Fibroblast of lung (primary cell): ENCODE measurements at regions not wholly inside any gene's neighbourhood (a gene's known extent, or its start where the extent isn't known, plus 50 kb on each side); places are given as distances from the start of the nearest gene placed in this dataset.

Experiments used
- DNase-seq, 2 donors: peaks; one replicate each; pipeline versions ENCODE4 v3.0.0 to v3.0.0-alpha.2; 2010; ENCODE audit warnings: low read depth in 2 of 2
- H2AFZ ChIP-seq: 2 replicates; pipeline ENCODE4 v1.5.1; 2012; ENCODE audit warnings: low read length, control low read depth, inconsistent platforms
- H3K27ac ChIP-seq: 2 replicates; pipeline ENCODE4 v1.5.1; 2011; ENCODE audit warnings: low read length, control low read depth; ENCODE audit not compliant: insufficient read depth
- H3K27me3 ChIP-seq: 2 replicates; pipeline ENCODE4 v1.5.1; 2011; ENCODE audit warnings: mild to moderate bottlenecking, low read length; ENCODE audit not compliant: control insufficient read depth, insufficient read depth
- H3K36me3 ChIP-seq: 2 replicates; pipeline ENCODE4 v1.5.1; 2011; ENCODE audit warnings: low read length; ENCODE audit not compliant: control insufficient read depth, insufficient read depth
- H3K4me1 ChIP-seq: 2 replicates; pipeline ENCODE4 v1.5.1; 2011; ENCODE audit warnings: low read length; ENCODE audit not compliant: control insufficient read depth, insufficient read depth; ENCODE audit errors: extremely low read depth
- H3K4me2 ChIP-seq: 2 replicates; pipeline ENCODE4 v1.5.1; 2011; ENCODE audit warnings: low read length, control low read depth; ENCODE audit not compliant: insufficient read depth; ENCODE audit errors: extremely low read depth
- H3K4me3 ChIP-seq, 4 experiments: fragments of 200-600 bp in 1 of 4; sonication (generic) in 1 of 4; replicated peaks in 1 of 4; 2 replicates each; pipeline ENCODE4 v1.5.1; 2011 to 2016; ENCODE audit warnings: low read length in 4 of 4, low read depth in 3 of 4, mild to moderate bottlenecking in 3 of 4, control low read depth in 2 of 4, inconsistent platforms in 1 of 4, mixed read lengths in 1 of 4; ENCODE audit not compliant: insufficient read depth in 1 of 4; ENCODE audit errors: control extremely low read depth in 1 of 4
- H3K79me2 ChIP-seq: 2 replicates; pipeline ENCODE4 v1.5.1; 2012; ENCODE audit warnings: mild to moderate bottlenecking, low read length, inconsistent platforms; ENCODE audit not compliant: control insufficient read depth, insufficient read depth
- H3K9ac ChIP-seq: 2 replicates; pipeline ENCODE4 v1.5.1; 2011; ENCODE audit warnings: mild to moderate bottlenecking, low read length, control low read depth; ENCODE audit not compliant: insufficient read depth
- H3K9me3 ChIP-seq: 2 replicates; pipeline ENCODE4 v1.5.1; 2012; ENCODE audit warnings: low read depth, low read length; ENCODE audit not compliant: control insufficient read depth, insufficient read depth
- H4K20me1 ChIP-seq: 2 replicates; pipeline ENCODE4 v1.5.1; 2011; ENCODE audit warnings: low read length; ENCODE audit not compliant: control insufficient read depth, insufficient read depth; ENCODE audit errors: extremely low read depth
- EZH2 ChIP-seq: IDR thresholded peaks from 2 replicates; pipeline ENCODE4 v1.5.1; 2012; ENCODE audit warnings: low read length, control low read depth, mild to moderate bottlenecking; ENCODE audit errors: missing control alignments
- TF ChIP-seq, protein P1 (sequence below), 2 donors: IDR thresholded peaks in 1 of 2; conservative IDR thresholded peaks in 1 of 2; 1 replicate in 1 of 2; 2 replicates in 1 of 2; pipeline ENCODE4 v1.5.1; 2011 to 2012; ENCODE audit warnings: low read length in 2 of 2, control low read depth in 1 of 2, inconsistent platforms in 1 of 2, low read depth in 1 of 2, mild to moderate bottlenecking in 1 of 2

GRCh38 chr1:13908128-13908527 lies 208.1 kb downstream of the PRDM2 start:
- H3K9me3 ChIP-seq, result no peaks in the 10 kb centered on the region
- no peaks in the 10 kb centered on the region for H3K79me2 ChIP-seq
- H3K4me1 ChIP-seq, result no peaks in the 10 kb centered on the region
- no peak overlapping the region for H3K9ac ChIP-seq
- H3K4me2 ChIP-seq, result no peak overlapping the region
- no peak for DNase-seq
- no peaks in the 10 kb centered on the region for H4K20me1 ChIP-seq
- TF ChIP-seq EZH2, result no peak
- TF ChIP-seq, protein P1, sequence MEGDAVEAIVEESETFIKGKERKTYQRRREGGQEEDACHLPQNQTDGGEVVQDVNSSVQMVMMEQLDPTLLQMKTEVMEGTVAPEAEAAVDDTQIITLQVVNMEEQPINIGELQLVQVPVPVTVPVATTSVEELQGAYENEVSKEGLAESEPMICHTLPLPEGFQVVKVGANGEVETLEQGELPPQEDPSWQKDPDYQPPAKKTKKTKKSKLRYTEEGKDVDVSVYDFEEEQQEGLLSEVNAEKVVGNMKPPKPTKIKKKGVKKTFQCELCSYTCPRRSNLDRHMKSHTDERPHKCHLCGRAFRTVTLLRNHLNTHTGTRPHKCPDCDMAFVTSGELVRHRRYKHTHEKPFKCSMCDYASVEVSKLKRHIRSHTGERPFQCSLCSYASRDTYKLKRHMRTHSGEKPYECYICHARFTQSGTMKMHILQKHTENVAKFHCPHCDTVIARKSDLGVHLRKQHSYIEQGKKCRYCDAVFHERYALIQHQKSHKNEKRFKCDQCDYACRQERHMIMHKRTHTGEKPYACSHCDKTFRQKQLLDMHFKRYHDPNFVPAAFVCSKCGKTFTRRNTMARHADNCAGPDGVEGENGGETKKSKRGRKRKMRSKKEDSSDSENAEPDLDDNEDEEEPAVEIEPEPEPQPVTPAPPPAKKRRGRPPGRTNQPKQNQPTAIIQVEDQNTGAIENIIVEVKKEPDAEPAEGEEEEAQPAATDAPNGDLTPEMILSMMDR (conservative IDR thresholded peaks at IDR 0.05 in 1 of 2, IDR thresholded peaks at IDR 0.05 in 1 of 2; ENCODE audit: low read depth in 1 of 2, low read length in 2 of 2), result no peak
- H3K4me3 ChIP-seq, result no peak overlapping the region
- no peak overlapping the region for H3K27ac ChIP-seq
- no peaks in the 10 kb centered on the region for H3K27me3 ChIP-seq
- no peak overlapping the region for H2AFZ ChIP-seq
- H3K36me3 ChIP-seq, result no peaks in the 10 kb centered on the region

GRCh38 chr1:13911697-13912619 lies 212.0 kb downstream of the PRDM2 start:
- TF ChIP-seq EZH2, result no peak
- TF ChIP-seq, protein P1 (conservative IDR thresholded peaks at IDR 0.05 in 1 of 2, IDR thresholded peaks at IDR 0.05 in 1 of 2; ENCODE audit: low read depth in 1 of 2, low read length in 2 of 2), result no peak
- H3K4me3 ChIP-seq, result no peak overlapping the region
- H3K4me2 ChIP-seq, result no peak overlapping the region
- H3K4me1 ChIP-seq, result no peaks in the 10 kb centered on the region
- H3K79me2 ChIP-seq, result no peaks in the 10 kb centered on the region
- no peak for DNase-seq
- no peaks in the 10 kb centered on the region for H3K27me3 ChIP-seq
- no peak overlapping the region for H3K27ac ChIP-seq
- H2AFZ ChIP-seq, result no peak overlapping the region
- H3K36me3 ChIP-seq, result no peaks in the 10 kb centered on the region
- no peak overlapping the region for H3K9ac ChIP-seq
- H3K9me3 ChIP-seq, result no peaks in the 10 kb centered on the region
- H4K20me1 ChIP-seq, result no peaks in the 10 kb centered on the region

DNA sequence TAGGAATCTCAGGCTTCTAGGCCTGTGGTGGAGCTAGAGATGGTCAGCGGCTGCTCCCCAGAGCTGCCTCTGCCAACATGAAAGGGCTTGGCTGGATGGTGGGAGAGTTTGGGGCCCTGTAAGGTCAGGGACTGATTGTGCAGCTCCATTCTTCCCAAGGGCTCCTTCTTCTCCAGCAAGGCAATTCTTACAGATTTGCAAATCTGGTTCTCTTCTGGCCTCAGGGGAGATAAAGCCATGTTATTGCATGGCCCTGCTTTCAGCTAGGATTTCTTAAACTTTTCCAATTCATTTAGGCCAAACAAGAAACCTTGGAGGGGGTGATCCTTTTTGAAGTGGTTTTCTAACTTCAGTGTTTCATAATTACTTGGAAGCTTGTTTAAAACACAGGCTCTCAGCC lies 213.4 kb downstream of the PRDM2 start:
- no peak overlapping the region for H3K4me3 ChIP-seq
- no peak overlapping the region for H3K4me2 ChIP-seq
- no peak for TF ChIP-seq EZH2
- TF ChIP-seq, protein P1 (conservative IDR thresholded peaks at IDR 0.05 in 1 of 2, IDR thresholded peaks at IDR 0.05 in 1 of 2; ENCODE audit: low read depth in 1 of 2, low read length in 2 of 2), result no peak
- no peaks in the 10 kb centered on the region for H3K9me3 ChIP-seq
- H4K20me1 ChIP-seq, result no peaks in the 10 kb centered on the region
- H3K9ac ChIP-seq, result no peak overlapping the region
- DNase-seq, result no peak
- no peaks in the 10 kb centered on the region for H3K79me2 ChIP-seq
- H3K4me1 ChIP-seq, result no peaks in the 10 kb centered on the region
- H3K27ac ChIP-seq, result no peak overlapping the region
- H3K27me3 ChIP-seq, result no peaks in the 10 kb centered on the region
- no peaks in the 10 kb centered on the region for H3K36me3 ChIP-seq
- no peak overlapping the region for H2AFZ ChIP-seq
